Gastroesophageal sphincter (tissue), 4 donors: ENCODE measurements at regions not wholly inside any gene's neighbourhood (a gene's known extent, or its start where the extent isn't known, plus 50 kb on each side); places are given as distances from the start of the nearest gene placed in this dataset.
"Not testable (repeated sequence)": the region's sequence is repeated elsewhere in the genome, so short reads cannot be mapped to it uniquely, and the experiment has no call there.

Experiments used
- ATAC-seq: fragments of 150-250 bp; one replicate; pipeline ENCODE4 v1.9.1; 2016; ENCODE audit warnings: mild to moderate bottlenecking, moderate library complexity
- H3K27ac ChIP-seq, 4 donors: fragments of 200-600 bp; sonication (generic) in 3 of 4; 1 replicate in 3 of 4; 2 replicates in 1 of 4; pipeline ENCODE4 v1.5.1; 2016 to 2019
- H3K27me3 ChIP-seq: fragments of 200-600 bp; sonication (generic); one replicate; pipeline ENCODE4 v1.5.1; 2019
- H3K36me3 ChIP-seq, 2 donors: fragments of 200-600 bp; sonication (generic); one replicate each; pipeline ENCODE4 v1.5.1; 2019; ENCODE audit warnings: control low read depth in 1 of 2
- H3K4me1 ChIP-seq, 3 donors: fragments of 200-600 bp; sonication (generic); 1 replicate in 2 of 3; 2 replicates in 1 of 3; pipeline ENCODE4 v1.5.1; 2016 to 2019; ENCODE audit warnings: control low read depth in 2 of 3
- H3K4me3 ChIP-seq, 2 donors: fragments of 200-600 bp; sonication (generic); one replicate each; pipeline ENCODE4 v1.5.1; 2019; ENCODE audit warnings: mild to moderate bottlenecking in 1 of 2, moderate library complexity in 1 of 2
- H3K9me3 ChIP-seq, 3 donors: fragments of 200-600 bp; sonication (generic); one replicate each; pipeline ENCODE4 v1.5.1; 2017 to 2019; ENCODE audit warnings: control low read depth in 2 of 3
- EP300 ChIP-seq: sonication (generic); formaldehyde crosslinking; IDR thresholded peaks from one replicate; pipeline ENCODE4 v1.6.1; 2017; ENCODE audit warnings: antibody characterized with exemption, mild to moderate bottlenecking
- POLR2A ChIP-seq, 2 donors: fragments of 450-650 bp; IDR thresholded peaks; one replicate each; pipeline ENCODE4 v1.6.1; 2017; ENCODE audit warnings: antibody characterized with exemption in 2 of 2, mild to moderate bottlenecking in 2 of 2, moderate library complexity in 1 of 2
- POLR2AphosphoS5 ChIP-seq: sonication (generic); formaldehyde crosslinking; IDR thresholded peaks from one replicate; pipeline ENCODE4 v1.6.1; 2017; ENCODE audit warnings: antibody characterized with exemption
- WGBS, 2 donors: methylation state at CpG; one replicate each; pipeline ENCODE4 v1.1.5; 2018; ENCODE audit warnings: low coverage in 1 of 2; 5-methylcytosine and 5-hydroxymethylcytosine counted together
- TF ChIP-seq, protein P1 (sequence below), 4 experiments: fragments of 200-600 bp in 2 of 4; fragments of 450-650 bp in 2 of 4; sonication (generic) in 1 of 4; IDR thresholded peaks; one replicate each; pipeline ENCODE4 v1.5.1; 2017 to 2019; ENCODE audit warnings: antibody characterized with exemption in 4 of 4, mild to moderate bottlenecking in 2 of 4, moderate library complexity in 2 of 4

DNA sequence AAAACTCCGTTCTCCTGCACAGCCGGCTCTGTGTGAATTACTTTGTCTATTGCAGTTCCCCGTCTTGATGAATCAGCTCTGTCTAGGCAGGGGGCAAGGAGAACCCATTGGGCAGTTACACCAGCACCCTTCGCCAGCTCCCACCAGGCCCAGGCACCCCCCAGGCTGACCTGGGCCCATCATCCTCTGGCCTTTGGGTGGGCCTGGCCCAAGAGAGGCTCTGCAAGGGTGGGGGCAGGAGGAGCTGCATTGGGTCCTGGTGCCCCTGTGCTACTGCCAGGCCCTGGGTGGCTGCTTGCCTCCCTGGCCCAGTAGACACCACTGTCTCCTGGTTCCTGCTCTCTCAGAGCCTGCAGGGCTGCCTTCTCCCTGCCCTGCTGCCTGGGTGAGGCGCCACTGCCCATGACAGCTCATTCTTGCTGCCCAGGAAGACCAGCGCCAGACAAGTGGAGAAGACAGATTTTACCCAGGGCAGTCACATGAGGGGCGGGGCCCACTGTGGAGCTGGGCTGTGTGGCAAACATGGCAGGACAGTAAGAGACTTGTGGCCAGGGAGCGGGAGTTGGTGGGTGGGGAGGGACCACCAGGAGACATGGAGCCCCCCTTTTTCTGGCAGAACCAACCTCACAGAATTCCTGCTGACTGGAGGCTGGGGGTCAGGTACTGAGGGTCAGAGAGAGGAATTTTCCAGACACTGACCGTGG lies 67.2 kb downstream of the MRPL36 start:
- peaks cover 68% of the 10 kb centered on the region for H3K27me3 ChIP-seq
- TF ChIP-seq EP300, result no peak
- TF ChIP-seq, protein P1, sequence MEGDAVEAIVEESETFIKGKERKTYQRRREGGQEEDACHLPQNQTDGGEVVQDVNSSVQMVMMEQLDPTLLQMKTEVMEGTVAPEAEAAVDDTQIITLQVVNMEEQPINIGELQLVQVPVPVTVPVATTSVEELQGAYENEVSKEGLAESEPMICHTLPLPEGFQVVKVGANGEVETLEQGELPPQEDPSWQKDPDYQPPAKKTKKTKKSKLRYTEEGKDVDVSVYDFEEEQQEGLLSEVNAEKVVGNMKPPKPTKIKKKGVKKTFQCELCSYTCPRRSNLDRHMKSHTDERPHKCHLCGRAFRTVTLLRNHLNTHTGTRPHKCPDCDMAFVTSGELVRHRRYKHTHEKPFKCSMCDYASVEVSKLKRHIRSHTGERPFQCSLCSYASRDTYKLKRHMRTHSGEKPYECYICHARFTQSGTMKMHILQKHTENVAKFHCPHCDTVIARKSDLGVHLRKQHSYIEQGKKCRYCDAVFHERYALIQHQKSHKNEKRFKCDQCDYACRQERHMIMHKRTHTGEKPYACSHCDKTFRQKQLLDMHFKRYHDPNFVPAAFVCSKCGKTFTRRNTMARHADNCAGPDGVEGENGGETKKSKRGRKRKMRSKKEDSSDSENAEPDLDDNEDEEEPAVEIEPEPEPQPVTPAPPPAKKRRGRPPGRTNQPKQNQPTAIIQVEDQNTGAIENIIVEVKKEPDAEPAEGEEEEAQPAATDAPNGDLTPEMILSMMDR (IDR thresholded peaks at IDR 0.05), result no peak
- TF ChIP-seq POLR2A (IDR thresholded peaks at IDR 0.05), result no peak
- TF ChIP-seq POLR2AphosphoS5, result no peak
- WGBS, 2 donors, result 53% methylated on average over 2 of the region's 9 CpGs; no CpG with 5 or more reads in 1 of the 2 donors
- no peaks in the 10 kb centered on the region for H3K9me3 ChIP-seq
- no peaks in the 10 kb centered on the region for H3K4me1 ChIP-seq
- H3K4me3 ChIP-seq, result no peak overlapping the region
- ATAC-seq, result no peak
- no peaks in the 10 kb centered on the region for H3K36me3 ChIP-seq
- H3K27ac ChIP-seq, result no peak overlapping the region

DNA sequence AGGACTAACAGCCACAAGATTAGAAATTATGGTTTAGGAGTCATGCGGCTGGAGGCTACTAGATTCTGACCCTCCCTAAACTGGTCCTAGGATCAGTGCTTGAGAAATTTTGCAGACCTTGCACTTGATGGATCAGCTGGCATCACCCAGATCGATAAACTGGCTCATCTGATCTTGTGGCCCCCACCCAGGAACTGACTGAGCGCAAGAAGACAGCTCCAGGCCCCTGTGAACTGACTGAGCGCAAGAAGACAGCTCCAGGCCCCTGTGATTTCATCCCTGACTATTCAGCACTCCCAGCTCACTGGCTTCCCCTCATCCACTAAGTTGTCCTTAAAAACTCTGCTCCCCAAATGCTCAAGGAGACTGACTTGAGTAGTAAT lies 67.8 kb downstream of the MRPL36 start:
- H3K4me1 ChIP-seq, ATAC-seq, H3K36me3 ChIP-seq, H3K9me3 ChIP-seq, H3K27ac ChIP-seq, H3K4me3 ChIP-seq: not testable (repeated sequence)
- WGBS, 2 donors, result 92 to 100% methylated on average over 2 to 3 of the region's 4 CpGs
- peaks cover 63% of the 10 kb centered on the region for H3K27me3 ChIP-seq

DNA sequence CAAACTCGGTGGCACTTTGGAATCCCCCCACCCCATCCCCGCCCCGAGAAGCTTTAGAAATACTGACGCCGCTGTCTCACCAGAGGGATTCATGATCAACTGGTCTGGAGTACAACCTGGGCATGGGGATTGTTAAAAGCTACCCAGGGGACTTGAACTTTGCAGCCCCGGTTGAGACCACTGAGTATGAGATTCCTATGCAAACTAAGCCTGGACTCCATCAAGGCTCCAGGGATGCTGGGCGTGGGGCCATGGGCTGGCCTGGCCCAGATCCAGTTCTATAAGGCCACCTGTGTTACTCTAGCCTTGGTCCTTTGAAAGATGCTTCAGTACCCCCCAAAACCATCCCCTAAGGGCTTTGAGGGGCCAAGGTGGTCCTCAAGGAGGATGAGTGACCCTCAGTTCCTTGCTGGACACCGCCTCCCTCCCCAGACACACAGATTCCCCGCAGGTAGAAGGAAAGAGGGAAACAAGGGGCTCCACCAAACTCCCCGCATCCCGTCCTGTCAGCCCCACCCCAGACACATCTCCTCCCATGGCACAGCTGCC lies 68.5 kb downstream of the MRPL36 start:
- Histone ChIP-seq H3K4me3 (no peak overlapping the region), H3K4me1 (no peaks in the 10 kb centered on the region), H3K27me3 (peaks cover 68% of the 10 kb centered on the region), H3K27ac (no peak overlapping the region), H3K36me3 (no peaks in the 10 kb centered on the region), H3K9me3 (no peaks in the 10 kb centered on the region)
- 80 to 84% methylated on average over 1 to 9 of the region's 11 CpGs for WGBS, 2 donors
- no peak for TF ChIP-seq POLR2AphosphoS5
- TF ChIP-seq POLR2A (IDR thresholded peaks at IDR 0.05), result no peak
- no peak for TF ChIP-seq EP300
- TF ChIP-seq, protein P1 (IDR thresholded peaks at IDR 0.05), result no peak
- ATAC-seq, result no peak

DNA sequence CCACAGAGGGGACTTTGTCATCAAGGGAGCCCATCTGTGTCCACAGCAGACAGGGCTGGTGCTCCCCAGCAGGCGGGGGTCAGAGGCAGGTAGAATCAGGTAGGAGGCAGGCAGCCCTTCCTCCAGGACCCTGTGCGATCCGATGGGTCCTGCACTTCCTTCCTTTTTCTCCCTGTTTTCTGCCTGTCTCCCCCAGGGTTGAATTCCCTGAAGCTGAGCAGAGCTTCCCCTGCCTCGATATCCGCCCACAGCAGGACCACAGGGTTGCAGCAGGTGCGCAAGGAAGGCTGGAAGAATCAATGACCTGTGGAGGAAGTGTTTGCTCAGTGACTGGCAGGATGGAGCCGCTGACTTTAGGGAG lies 69.2 kb downstream of the MRPL36 start:
- Histone ChIP-seq H3K27me3 (peaks cover 72% of the 10 kb centered on the region), H3K27ac (no peak overlapping the region), H3K4me3 (no peak overlapping the region), H3K9me3 (no peaks in the 10 kb centered on the region), H3K4me1 (no peaks in the 10 kb centered on the region), H3K36me3 (no peaks in the 10 kb centered on the region)
- 80% methylated on average over 1 of the region's 7 CpGs; no CpG with 5 or more reads in 1 of the 2 donors for WGBS, 2 donors
- no peak for TF ChIP-seq POLR2A (IDR thresholded peaks at IDR 0.05)
- TF ChIP-seq, protein P1 (IDR thresholded peaks at IDR 0.05), result no peak
- no peak for TF ChIP-seq EP300
- no peak for TF ChIP-seq POLR2AphosphoS5
- no peak for ATAC-seq

DNA sequence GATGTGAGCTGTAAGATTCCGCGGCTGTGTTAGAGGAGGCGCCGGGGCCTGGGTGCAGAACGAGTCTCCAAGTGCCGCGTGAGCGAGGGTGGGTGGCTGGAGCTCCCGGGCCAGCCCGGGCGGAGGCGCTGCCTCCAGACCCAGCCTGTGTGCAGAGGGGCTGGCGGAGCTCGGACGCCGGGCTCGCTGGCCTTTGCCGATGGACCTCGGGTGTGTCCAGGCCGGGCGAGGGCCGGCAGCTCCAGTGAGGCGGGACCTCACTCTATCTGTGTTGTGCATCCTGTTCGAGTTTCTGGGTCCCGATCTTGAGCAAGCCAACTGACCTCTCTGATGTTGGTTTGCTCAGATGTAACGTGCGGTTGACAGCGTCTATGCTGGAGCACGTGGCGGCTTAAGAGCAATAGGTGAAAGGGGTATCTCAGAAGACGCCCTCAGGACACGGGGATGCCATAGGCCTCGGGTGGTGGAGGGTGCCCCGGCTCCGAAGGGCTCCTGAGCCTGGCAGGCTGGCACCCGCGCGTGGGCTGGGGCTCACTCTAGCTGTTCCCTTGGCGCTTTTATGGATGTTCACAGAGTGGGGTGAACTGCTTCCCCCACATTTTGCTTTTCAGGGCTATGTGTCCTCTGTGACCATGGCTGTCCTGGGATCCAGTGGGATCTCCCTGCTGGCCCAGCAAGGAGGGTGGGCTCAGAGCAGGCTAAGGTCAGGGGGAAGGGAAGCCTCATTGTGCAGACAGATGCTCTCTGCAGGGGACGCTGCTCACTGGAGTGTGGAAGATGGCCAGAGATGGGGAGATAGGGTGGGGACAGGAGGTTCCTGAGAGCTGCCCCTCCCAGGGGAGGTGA lies 69.8 kb downstream of the MRPL36 start:
- Histone ChIP-seq H3K4me3 (no peak overlapping the region), H3K4me1 (no peaks in the 10 kb centered on the region), H3K36me3 (no peaks in the 10 kb centered on the region), H3K9me3 (no peaks in the 10 kb centered on the region), H3K27me3 (peaks cover 72% of the 10 kb centered on the region), H3K27ac (no peak overlapping the region)
- no peak for ATAC-seq
- TF ChIP-seq EP300 (no peak), POLR2AphosphoS5 (no peak), POLR2A (IDR thresholded peaks at IDR 0.05) (no peak)
- TF ChIP-seq, protein P1 (IDR thresholded peaks at IDR 0.05), result no peak
- 83% methylated on average over 4 of the region's 40 CpGs; no CpG with 5 or more reads in 1 of the 2 donors for WGBS, 2 donors
